IMR-90 (cell line): ENCODE measurements at regions not wholly inside any gene's neighbourhood (a gene's known extent, or its start where the extent isn't known, plus 50 kb on each side); places are given as distances from the start of the nearest gene placed in this dataset.

Experiments used
- ATAC-seq: fragments of 200-7000 bp; cut with Tn5 transposase; 2 replicates; pipeline ENCODE4 v1.9.1; 2020; ENCODE audit warnings: low read depth, mild to moderate bottlenecking, moderate library complexity
- BruUV-seq: library from RNA; stranded (reverse); fragments of 400-500 nt; replicated peaks from 2 replicates; lab custom pipeline; 2021; lab: Mats Ljungman, UMichigan
- CTCF ChIA-PET: fragments of 300-600 bp; formaldehyde crosslinking; extraction: SDS; loops from one replicate; lab custom pipeline; 2021; ENCODE audit warnings: antibody characterized with exemption; lab: Yijun Ruan, JAX
- POLR2A ChIA-PET: fragments of 300-600 bp; sonication (Branson Sonifier 250); formaldehyde crosslinking; loops from one replicate; lab custom pipeline; 2022; ENCODE audit warnings: antibody characterized with exemption; ENCODE audit not compliant: unreplicated experiment; lab: Charles Lee
- DNase-seq: peaks from one replicate; pipeline ENCODE4 v3.0.0; 2013
- H2AFZ ChIP-seq: replicated peaks from 2 replicates; pipeline ENCODE3; 2013; ENCODE audit warnings: low read length, mild to moderate bottlenecking; ENCODE audit not compliant: poor library complexity
- H2AK5ac ChIP-seq: 2 replicates; pipeline ENCODE4 v1.6.1; 2013; ENCODE audit warnings: low read depth, low read length, inconsistent platforms
- H2AK9ac ChIP-seq: replicated peaks from 2 replicates; pipeline ENCODE3; 2013; ENCODE audit warnings: mild to moderate bottlenecking, low read depth, low read length, moderate library complexity; ENCODE audit not compliant: poor library complexity
- H2BK120ac ChIP-seq: 2 replicates; pipeline ENCODE4 v1.6.1; 2013; ENCODE audit warnings: low read depth, low read length, inconsistent platforms
- H2BK15ac ChIP-seq: 3 replicates; pipeline ENCODE4 v1.6.1; 2013; ENCODE audit warnings: low read depth, low read length, inconsistent platforms
- H2BK20ac ChIP-seq: 2 replicates; pipeline ENCODE4 v1.6.1; 2013; ENCODE audit warnings: low read depth, mild to moderate bottlenecking, inconsistent platforms, low read length, moderate library complexity
- H2BK5ac ChIP-seq: 2 replicates; pipeline ENCODE4 v1.6.1; 2013; ENCODE audit warnings: mild to moderate bottlenecking, low read depth, low read length, inconsistent platforms; ENCODE audit not compliant: poor library complexity, severe bottlenecking
- H3K14ac ChIP-seq: replicated peaks from 2 replicates; pipeline ENCODE4 v1.6.1; 2013; ENCODE audit warnings: low read depth, low read length, inconsistent platforms
- H3K18ac ChIP-seq: 2 replicates; pipeline ENCODE4 v1.6.1; 2013; ENCODE audit warnings: low read depth, low read length, control low read depth
- H3K23ac ChIP-seq: 2 replicates; pipeline ENCODE4 v1.6.1; 2013; ENCODE audit warnings: low read depth, low read length, inconsistent platforms
- H3K27ac ChIP-seq: 2 replicates; pipeline ENCODE4 v1.5.1; 2013; ENCODE audit warnings: mild to moderate bottlenecking, control low read depth, low read length; ENCODE audit not compliant: insufficient read depth
- H3K27me3 ChIP-seq: 2 replicates; pipeline ENCODE4 v1.6.1; 2013; ENCODE audit warnings: low read length; ENCODE audit not compliant: control insufficient read depth, insufficient read depth
- H3K36me3 ChIP-seq: 2 replicates; pipeline ENCODE4 v1.6.1; 2013; ENCODE audit warnings: low read length, mixed read lengths; ENCODE audit not compliant: control insufficient read depth, insufficient read depth
- H3K4ac ChIP-seq: 2 replicates; pipeline ENCODE4 v1.6.1; 2013; ENCODE audit warnings: low read depth, low read length, inconsistent platforms
- H3K4me1 ChIP-seq: 2 replicates; pipeline ENCODE4 v1.6.1; 2013; ENCODE audit warnings: low read length, mixed read lengths; ENCODE audit not compliant: control insufficient read depth, insufficient read depth
- H3K4me2 ChIP-seq: 2 replicates; pipeline ENCODE4 v1.6.1; 2013; ENCODE audit warnings: low read depth, mild to moderate bottlenecking, control low read depth, low read length, moderate library complexity
- H3K4me3 ChIP-seq: 2 replicates; pipeline ENCODE4 v1.5.1; 2013; ENCODE audit warnings: low read depth, mild to moderate bottlenecking, control low read depth, low read length, moderate library complexity; ENCODE audit not compliant: insufficient read depth
- H3K56ac ChIP-seq: 2 replicates; pipeline ENCODE4 v1.6.1; 2013; ENCODE audit warnings: low read length, inconsistent platforms; ENCODE audit not compliant: insufficient read depth; ENCODE audit errors: extremely low read depth
- H3K79me1 ChIP-seq, 2 experiments: 2 replicates each; pipeline ENCODE4 v1.6.1; 2013; ENCODE audit warnings: low read length in 2 of 2, inconsistent platforms in 1 of 2, low read depth in 1 of 2
- H3K9ac ChIP-seq: 2 replicates; pipeline ENCODE4 v1.6.1; 2013; ENCODE audit warnings: low read depth, low read length, control low read depth
- H3K9me1 ChIP-seq: 2 replicates; pipeline ENCODE4 v1.6.1; 2013; ENCODE audit warnings: low read length, inconsistent platforms; ENCODE audit not compliant: insufficient read depth
- H3K9me3 ChIP-seq: 2 replicates; pipeline ENCODE4 v1.6.1; 2013; ENCODE audit warnings: low read length; ENCODE audit not compliant: control insufficient read depth, insufficient read depth
- H4K20me1 ChIP-seq: 2 replicates; pipeline ENCODE4 v1.6.1; 2013; ENCODE audit warnings: low read length, inconsistent platforms; ENCODE audit not compliant: insufficient read depth
- H4K5ac ChIP-seq: 2 replicates; pipeline ENCODE4 v1.6.1; 2013; ENCODE audit warnings: mild to moderate bottlenecking, low read depth, low read length, control low read depth
- H4K8ac ChIP-seq, 2 experiments: 2 replicates each; pipeline ENCODE4 v1.6.1; 2013; ENCODE audit warnings: low read depth in 2 of 2, low read length in 2 of 2, control low read depth in 1 of 2, inconsistent platforms in 1 of 2
- H4K91ac ChIP-seq: 2 replicates; pipeline ENCODE4 v1.6.1; 2013; ENCODE audit warnings: low read depth, low read length, inconsistent platforms; ENCODE audit not compliant: insufficient read depth
- BHLHE40 ChIP-seq: fragments of 150-350 bp; IDR thresholded peaks from 2 replicates; pipeline ENCODE4 v1.6.1; 2016; ENCODE audit warnings: mild to moderate bottlenecking, low read depth, low read length
- CEBPB ChIP-seq: IDR thresholded peaks from 2 replicates; pipeline ENCODE4 v1.6.1; 2012; ENCODE audit warnings: low read depth, low read length, improper control_type of control experiment
- CHD1 ChIP-seq: IDR thresholded peaks from 2 replicates; pipeline ENCODE4 v1.6.1; 2012; ENCODE audit warnings: low read depth, low read length, improper control_type of control experiment
- FOS ChIP-seq: fragments of 150-350 bp; IDR thresholded peaks from 2 replicates; pipeline ENCODE4 v1.6.1; 2016; ENCODE audit warnings: low read depth, low read length
- MAFK ChIP-seq: IDR thresholded peaks from 2 replicates; pipeline ENCODE4 v1.6.1; 2012; ENCODE audit warnings: low read depth, low read length, improper control_type of control experiment
- MAZ ChIP-seq: IDR thresholded peaks from 2 replicates; pipeline ENCODE4 v1.6.1; 2012; ENCODE audit warnings: low read depth, mild to moderate bottlenecking, low read length, improper control_type of control experiment, moderate library complexity, borderline replicate concordance
- MXI1 ChIP-seq: IDR thresholded peaks from 2 replicates; pipeline ENCODE4 v1.6.1; 2012; ENCODE audit warnings: low read depth, mild to moderate bottlenecking, low read length, moderate library complexity, borderline replicate concordance
- NFE2L2 ChIP-seq: fragments of 150-350 bp; IDR thresholded peaks from 2 replicates; pipeline ENCODE4 v1.6.1; 2016; ENCODE audit warnings: low read depth, mild to moderate bottlenecking, low read length
- POLR2A ChIP-seq: IDR thresholded peaks from 2 replicates; pipeline ENCODE4 v1.6.1; 2012; ENCODE audit warnings: mild to moderate bottlenecking, low read depth, low read length
- RAD21 ChIP-seq: IDR thresholded peaks from 2 replicates; pipeline ENCODE4 v1.6.1; 2012; ENCODE audit warnings: low read length, improper control_type of control experiment
- RCOR1 ChIP-seq: IDR thresholded peaks from 2 replicates; pipeline ENCODE4 v1.6.1; 2012; ENCODE audit warnings: mild to moderate bottlenecking, low read length, improper control_type of control experiment; ENCODE audit not compliant: insufficient replicate concordance
- RFX5 ChIP-seq: IDR thresholded peaks from 2 replicates; pipeline ENCODE4 v1.8.0; 2012; ENCODE audit warnings: low read depth, mild to moderate bottlenecking, low read length, moderate library complexity
- SMC3 ChIP-seq: fragments of 150-350 bp; IDR thresholded peaks from 2 replicates; pipeline ENCODE4 v1.6.1; 2016; ENCODE audit warnings: low read depth, mild to moderate bottlenecking, antibody characterized with exemption, low read length, moderate library complexity
- dilution Hi-C: fragments of 300-500 bp; cut with HindIII; formaldehyde crosslinking; loops from one replicate; pipeline ENCODE4 v1.14.3; 2018; ENCODE audit warnings: low sequenced_read_pairs; ENCODE audit not compliant: unreplicated experiment
- in situ Hi-C: fragments of 300-500 bp; cut with MboI; formaldehyde crosslinking; loops from 3 replicates; pipeline ENCODE4 v1.14.3; 2019; ENCODE audit warnings: low sequenced_read_pairs, inconsistent platforms, mixed read lengths
- intact Hi-C: fragments of 100-400 bp; cut with micrococcal nuclease; formaldehyde crosslinking; loops from 2 replicates; pipeline ENCODE4 v1.10.0; 2022
- TF ChIP-seq, protein P1 (sequence below): fragments of 150-350 bp; IDR thresholded peaks from 2 replicates; pipeline ENCODE4 v1.6.1; 2016; ENCODE audit warnings: low read depth, mild to moderate bottlenecking, low read length, moderate library complexity, borderline replicate concordance
- TF ChIP-seq, protein P2 (sequence below): conservative IDR thresholded peaks from 2 replicates; pipeline ENCODE4 v1.5.1; 2012; ENCODE audit warnings: mild to moderate bottlenecking, low read depth, low read length, improper control_type of control experiment
- TF ChIP-seq, protein P3 (sequence below): fragments of 150-350 bp; IDR thresholded peaks from 2 replicates; pipeline ENCODE4 v1.6.1; 2017; ENCODE audit warnings: mild to moderate bottlenecking, antibody characterized with exemption, low read length, low read depth

DNA sequence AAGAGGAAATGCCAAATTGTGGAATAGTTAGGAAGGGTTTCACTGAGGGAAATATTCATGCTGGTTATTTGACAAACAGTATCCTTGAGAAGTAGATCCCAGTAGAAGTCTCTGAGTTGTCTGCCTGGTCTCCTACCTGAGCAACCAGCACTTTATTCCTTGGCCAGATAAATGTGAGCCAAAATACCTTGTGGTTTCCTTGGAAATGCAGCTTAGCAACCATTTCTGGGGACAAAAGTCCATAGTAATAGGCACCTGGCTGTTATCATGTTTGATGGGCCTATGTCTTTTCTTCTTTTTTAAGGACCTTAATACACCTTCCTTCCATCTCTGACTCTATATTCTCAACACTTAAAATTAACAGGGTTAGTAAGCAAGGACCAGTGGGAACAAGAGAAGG is 217.1 kb upstream of the MARCKS start:
- TF ChIP-seq, protein P1, sequence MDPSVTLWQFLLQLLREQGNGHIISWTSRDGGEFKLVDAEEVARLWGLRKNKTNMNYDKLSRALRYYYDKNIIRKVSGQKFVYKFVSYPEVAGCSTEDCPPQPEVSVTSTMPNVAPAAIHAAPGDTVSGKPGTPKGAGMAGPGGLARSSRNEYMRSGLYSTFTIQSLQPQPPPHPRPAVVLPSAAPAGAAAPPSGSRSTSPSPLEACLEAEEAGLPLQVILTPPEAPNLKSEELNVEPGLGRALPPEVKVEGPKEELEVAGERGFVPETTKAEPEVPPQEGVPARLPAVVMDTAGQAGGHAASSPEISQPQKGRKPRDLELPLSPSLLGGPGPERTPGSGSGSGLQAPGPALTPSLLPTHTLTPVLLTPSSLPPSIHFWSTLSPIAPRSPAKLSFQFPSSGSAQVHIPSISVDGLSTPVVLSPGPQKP, result no peak
- TF ChIP-seq, protein P2, sequence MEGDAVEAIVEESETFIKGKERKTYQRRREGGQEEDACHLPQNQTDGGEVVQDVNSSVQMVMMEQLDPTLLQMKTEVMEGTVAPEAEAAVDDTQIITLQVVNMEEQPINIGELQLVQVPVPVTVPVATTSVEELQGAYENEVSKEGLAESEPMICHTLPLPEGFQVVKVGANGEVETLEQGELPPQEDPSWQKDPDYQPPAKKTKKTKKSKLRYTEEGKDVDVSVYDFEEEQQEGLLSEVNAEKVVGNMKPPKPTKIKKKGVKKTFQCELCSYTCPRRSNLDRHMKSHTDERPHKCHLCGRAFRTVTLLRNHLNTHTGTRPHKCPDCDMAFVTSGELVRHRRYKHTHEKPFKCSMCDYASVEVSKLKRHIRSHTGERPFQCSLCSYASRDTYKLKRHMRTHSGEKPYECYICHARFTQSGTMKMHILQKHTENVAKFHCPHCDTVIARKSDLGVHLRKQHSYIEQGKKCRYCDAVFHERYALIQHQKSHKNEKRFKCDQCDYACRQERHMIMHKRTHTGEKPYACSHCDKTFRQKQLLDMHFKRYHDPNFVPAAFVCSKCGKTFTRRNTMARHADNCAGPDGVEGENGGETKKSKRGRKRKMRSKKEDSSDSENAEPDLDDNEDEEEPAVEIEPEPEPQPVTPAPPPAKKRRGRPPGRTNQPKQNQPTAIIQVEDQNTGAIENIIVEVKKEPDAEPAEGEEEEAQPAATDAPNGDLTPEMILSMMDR, result no peak
- TF ChIP-seq RFX5, result no peak
- no peak for TF ChIP-seq RCOR1
- TF ChIP-seq FOS, result no peak
- no peak for TF ChIP-seq NFE2L2
- no peak for TF ChIP-seq MXI1
- no peak for TF ChIP-seq POLR2A
- TF ChIP-seq, protein P3, sequence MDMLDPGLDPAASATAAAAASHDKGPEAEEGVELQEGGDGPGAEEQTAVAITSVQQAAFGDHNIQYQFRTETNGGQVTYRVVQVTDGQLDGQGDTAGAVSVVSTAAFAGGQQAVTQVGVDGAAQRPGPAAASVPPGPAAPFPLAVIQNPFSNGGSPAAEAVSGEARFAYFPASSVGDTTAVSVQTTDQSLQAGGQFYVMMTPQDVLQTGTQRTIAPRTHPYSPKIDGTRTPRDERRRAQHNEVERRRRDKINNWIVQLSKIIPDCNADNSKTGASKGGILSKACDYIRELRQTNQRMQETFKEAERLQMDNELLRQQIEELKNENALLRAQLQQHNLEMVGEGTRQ, result no peak
- no peak for TF ChIP-seq BHLHE40
- no peak for TF ChIP-seq SMC3
- no peak for TF ChIP-seq CEBPB
- no peak for TF ChIP-seq CHD1
- no peak for TF ChIP-seq MAZ
- no peak for TF ChIP-seq RAD21
- TF ChIP-seq MAFK, result no peak
- Histone ChIP-seq H3K18ac (no peak overlapping the region), H3K4me1 (peaks cover 14% of the 10 kb centered on the region), H2BK20ac (no peak overlapping the region), H3K14ac (no peak overlapping the region), H4K20me1 (no peaks in the 10 kb centered on the region), H2AK5ac (no peak overlapping the region), H4K5ac (no peak overlapping the region), H4K91ac (no peak overlapping the region), H3K4me2 (no peak overlapping the region), H4K8ac (no peak overlapping the region), H2AFZ (no peak overlapping the region), H3K36me3 (no peaks in the 10 kb centered on the region), H3K9me3 (no peaks in the 10 kb centered on the region), H3K27ac (no peak overlapping the region), H2BK5ac (no peak overlapping the region), H2BK15ac (no peak overlapping the region), H3K56ac (no peak overlapping the region), H2BK120ac (no peak overlapping the region), H3K79me1 (no peaks in the 10 kb centered on the region), H3K27me3 (no peaks in the 10 kb centered on the region), H2AK9ac (no peak overlapping the region), H3K23ac (no peak overlapping the region), H3K4ac (no peak overlapping the region), H3K9ac (no peak overlapping the region), H3K4me3 (no peak overlapping the region), H3K9me1 (peaks cover 7% of the 10 kb centered on the region; the same call in 1 of the 2 replicates)
- no TSS peak for BruUV-seq
- CTCF ChIA-PET, result no interaction called here
- in situ Hi-C loops (no loop called here), intact Hi-C loops (no loop called here), dilution Hi-C loops (no loop called here)
- DNase-seq (no peak), ATAC-seq (no peak)
- POLR2A ChIA-PET, result no interaction called here
